ENCODE measurements at regions not wholly inside any gene's neighbourhood (a gene's known extent, or its start where the extent isn't known, plus 50 kb on each side); places are given as distances from the start of the nearest gene placed in this dataset.

- Mint-ChIP-seq H3K4me1 (ENCODE audit: low read depth, unreplicated experiment) (no peaks in the 10 kb centered on the region), H3K4me3 (ENCODE audit: unreplicated experiment) (no peak overlapping the region), H3K9me3 (ENCODE audit: unreplicated experiment) (no peaks in the 10 kb centered on the region), H3K36me3 (ENCODE audit: insufficient read depth, unreplicated experiment) (no peaks in the 10 kb centered on the region), H3K27me3 (ENCODE audit: insufficient read depth, unreplicated experiment) (no peaks in the 10 kb centered on the region), H3K27ac (ENCODE audit: unreplicated experiment) (no peak overlapping the region)
- Histone ChIP-seq H3K9me3 (0 out of 2 replicates have a peak, but pooled peaks cover 5% of the 10 kb centered on the region), H3K4me3 (ENCODE audit: low read depth, low read length) (no peak overlapping the region), H3K4me1 (no peaks in the 10 kb centered on the region), H3K36me3 (ENCODE audit: control insufficient read depth, insufficient read depth, low read length) (no peaks in the 10 kb centered on the region), H3K27me3 (replicated peaks; ENCODE audit: control insufficient read depth, insufficient read depth, low read length) (no peaks in the 10 kb centered on the region)
- intact Hi-C loops (cut with micrococcal nuclease; ENCODE audit: unreplicated experiment) = no loop called here
- ChIA-PET POLR2A (no interaction called here), CTCF (no interaction called here)
- DNase-seq = no peak
- TF ChIP-seq CTCF (IDR thresholded peaks at IDR 0.05; ENCODE audit: insufficient read depth in 1 of 2, low read depth in 1 of 2, low read length in 1 of 2, severe bottlenecking in 1 of 2, unreplicated experiment in 1 of 2) = no peak
- BruUV-seq (replicated peaks) = no TSS peak
These were observed 354.1 kb downstream of the ANKRD30A start for GRCh38 chr10:37479469-37479868.

GRCh38 chr10:37478381-37478780 lies 353.0 kb downstream of the ANKRD30A start:
- no peaks in the 10 kb centered on the region for H3K27me3 Mint-ChIP-seq (ENCODE audit: insufficient read depth, unreplicated experiment)
- DNase-seq = no peak
- no peak overlapping the region for H3K27ac Mint-ChIP-seq (ENCODE audit: unreplicated experiment)
- Histone ChIP-seq H3K4me1 (no peaks in the 10 kb centered on the region), H3K36me3 (ENCODE audit: control insufficient read depth, insufficient read depth, low read length) (no peaks in the 10 kb centered on the region), H3K27me3 (replicated peaks; ENCODE audit: control insufficient read depth, insufficient read depth, low read length) (no peaks in the 10 kb centered on the region), H3K9me3 (0 out of 2 replicates have a peak, but pooled peaks cover 5% of the 10 kb centered on the region), H3K4me3 (ENCODE audit: low read depth, low read length) (no peak overlapping the region)
- H3K9me3 Mint-ChIP-seq (ENCODE audit: unreplicated experiment) = no peaks in the 10 kb centered on the region
- no peaks in the 10 kb centered on the region for H3K4me1 Mint-ChIP-seq (ENCODE audit: low read depth, unreplicated experiment)
- intact Hi-C loops (cut with micrococcal nuclease; ENCODE audit: unreplicated experiment) = no loop called here
- ChIA-PET POLR2A (no interaction called here), CTCF (no interaction called here)
- H3K36me3 Mint-ChIP-seq (ENCODE audit: insufficient read depth, unreplicated experiment) = no peaks in the 10 kb centered on the region
- TF ChIP-seq CTCF (IDR thresholded peaks at IDR 0.05; ENCODE audit: insufficient read depth in 1 of 2, low read depth in 1 of 2, low read length in 1 of 2, severe bottlenecking in 1 of 2, unreplicated experiment in 1 of 2) = no peak
- no TSS peak for BruUV-seq (replicated peaks)
- H3K4me3 Mint-ChIP-seq (ENCODE audit: unreplicated experiment) = no peak overlapping the region

GRCh38 chr10:37476285-37476684 lies 350.9 kb downstream of the ANKRD30A start:
- BruUV-seq (replicated peaks) = no TSS peak
- Mint-ChIP-seq H3K4me1 (ENCODE audit: low read depth, unreplicated experiment) (no peaks in the 10 kb centered on the region), H3K27me3 (ENCODE audit: insufficient read depth, unreplicated experiment) (no peaks in the 10 kb centered on the region), H3K27ac (ENCODE audit: unreplicated experiment) (no peak overlapping the region), H3K4me3 (ENCODE audit: unreplicated experiment) (no peak overlapping the region), H3K9me3 (ENCODE audit: unreplicated experiment) (no peaks in the 10 kb centered on the region), H3K36me3 (ENCODE audit: insufficient read depth, unreplicated experiment) (no peaks in the 10 kb centered on the region)
- ChIA-PET CTCF (no interaction called here), POLR2A (no interaction called here)
- H3K9me3 ChIP-seq = 0 out of 2 replicates have a peak, but pooled peaks cover 8% of the 10 kb centered on the region
- H3K36me3 ChIP-seq (ENCODE audit: control insufficient read depth, insufficient read depth, low read length) = no peaks in the 10 kb centered on the region
- no peak overlapping the region for H3K4me3 ChIP-seq (ENCODE audit: low read depth, low read length)
- intact Hi-C loops (cut with micrococcal nuclease; ENCODE audit: unreplicated experiment) = no loop called here
- no peaks in the 10 kb centered on the region for H3K27me3 ChIP-seq (replicated peaks; ENCODE audit: control insufficient read depth, insufficient read depth, low read length)
- H3K4me1 ChIP-seq = no peaks in the 10 kb centered on the region
- DNase-seq = no peak
- TF ChIP-seq CTCF (IDR thresholded peaks at IDR 0.05; ENCODE audit: insufficient read depth in 1 of 2, low read depth in 1 of 2, low read length in 1 of 2, severe bottlenecking in 1 of 2, unreplicated experiment in 1 of 2) = no peak

All from Caco-2 (cell line).